Peyer's patch (tissue), 4 donors: ENCODE measurements at regions not wholly inside any gene's neighbourhood (a gene's known extent, or its start where the extent isn't known, plus 50 kb on each side); places are given as distances from the start of the nearest gene placed in this dataset.

Experiments
- POLR2A ChIP-seq, 2 donors: fragments of 450-650 bp; IDR thresholded peaks; one replicate each; pipeline ENCODE4 v1.5.1; 2017; ENCODE audit warnings: antibody characterized with exemption in 2 of 2, mild to moderate bottlenecking in 2 of 2, moderate library complexity in 2 of 2
- TF ChIP-seq, protein P1 (sequence below), 6 experiments: fragments of 450-650 bp in 4 of 6; fragments of 200-600 bp in 2 of 6; sonication (generic) in 1 of 6; IDR thresholded peaks; one replicate each; pipeline ENCODE4 v1.5.1; 2017 to 2019; ENCODE audit warnings: antibody characterized with exemption in 6 of 6, mild to moderate bottlenecking in 3 of 6, moderate library complexity in 1 of 6

- no peak for TF ChIP-seq POLR2A (IDR thresholded peaks at IDR 0.05)
- TF ChIP-seq, protein P1, sequence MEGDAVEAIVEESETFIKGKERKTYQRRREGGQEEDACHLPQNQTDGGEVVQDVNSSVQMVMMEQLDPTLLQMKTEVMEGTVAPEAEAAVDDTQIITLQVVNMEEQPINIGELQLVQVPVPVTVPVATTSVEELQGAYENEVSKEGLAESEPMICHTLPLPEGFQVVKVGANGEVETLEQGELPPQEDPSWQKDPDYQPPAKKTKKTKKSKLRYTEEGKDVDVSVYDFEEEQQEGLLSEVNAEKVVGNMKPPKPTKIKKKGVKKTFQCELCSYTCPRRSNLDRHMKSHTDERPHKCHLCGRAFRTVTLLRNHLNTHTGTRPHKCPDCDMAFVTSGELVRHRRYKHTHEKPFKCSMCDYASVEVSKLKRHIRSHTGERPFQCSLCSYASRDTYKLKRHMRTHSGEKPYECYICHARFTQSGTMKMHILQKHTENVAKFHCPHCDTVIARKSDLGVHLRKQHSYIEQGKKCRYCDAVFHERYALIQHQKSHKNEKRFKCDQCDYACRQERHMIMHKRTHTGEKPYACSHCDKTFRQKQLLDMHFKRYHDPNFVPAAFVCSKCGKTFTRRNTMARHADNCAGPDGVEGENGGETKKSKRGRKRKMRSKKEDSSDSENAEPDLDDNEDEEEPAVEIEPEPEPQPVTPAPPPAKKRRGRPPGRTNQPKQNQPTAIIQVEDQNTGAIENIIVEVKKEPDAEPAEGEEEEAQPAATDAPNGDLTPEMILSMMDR (IDR thresholded peaks at IDR 0.05), result no peak
Observed at GRCh38 chr6:66328200-66328599, 621.2 kb upstream of the EYS start.
